ENCODE measurements at regions not wholly inside any gene's neighbourhood (a gene's known extent, or its start where the extent isn't known, plus 50 kb on each side); places are given as distances from the start of the nearest gene placed in this dataset.
"Not testable (repeated sequence)": the region's sequence is repeated elsewhere in the genome, so short reads cannot be mapped to it uniquely, and the experiment has no call there.

- Mint-ChIP-seq H3K27me3 (no peaks in the 10 kb centered on the region), H3K27ac (no peak overlapping the region), H3K4me3 (no peak overlapping the region), H3K9me3 (no peaks in the 10 kb centered on the region), H3K4me1 (no peaks in the 10 kb centered on the region)
- no peak for ATAC-seq
- no peak for DNase-seq
Measured at GRCh38 chr5:83001796-83002381, 75.3 kb downstream of the TMEM167A start.

DNA sequence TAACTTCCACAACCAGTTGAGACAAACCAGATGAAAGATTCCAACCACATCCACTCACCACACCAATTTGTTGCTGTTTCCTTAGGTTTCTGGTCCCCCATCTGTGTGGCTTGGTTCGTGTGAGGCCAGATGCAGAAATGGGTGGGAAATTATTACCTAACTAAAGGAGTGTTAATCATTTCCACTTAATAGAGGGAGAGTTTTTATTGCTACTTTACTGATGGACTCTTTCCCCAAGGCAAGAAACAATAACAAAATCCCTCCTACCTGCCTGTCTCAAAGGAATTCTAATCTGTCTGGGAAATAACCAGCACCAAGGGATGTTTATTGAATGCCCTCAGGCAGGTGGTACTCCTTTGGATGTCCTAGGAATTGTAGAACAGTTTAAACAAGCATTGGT is 76.3 kb downstream of the TMEM167A start:
- ATAC-seq (no peak), DNase-seq (no peak)
- Mint-ChIP-seq H3K4me1 (no peaks in the 10 kb centered on the region), H3K9me3 (no peaks in the 10 kb centered on the region), H3K27ac (no peak overlapping the region), H3K4me3 (no peak overlapping the region), H3K27me3 (no peaks in the 10 kb centered on the region)

GRCh38 chr5:83000428-83000827 is 76.8 kb downstream of the TMEM167A start:
- H3K9me3 Mint-ChIP-seq: no peaks in the 10 kb centered on the region
- no peaks in the 10 kb centered on the region for H3K27me3 Mint-ChIP-seq
- no peak for ATAC-seq

GRCh38 chr5:82993416-82993815 is 83.8 kb downstream of the TMEM167A start:
- no peaks in the 10 kb centered on the region for H3K4me1 Mint-ChIP-seq
- no peak for DNase-seq

More at GRCh38 chr5:83000428-83000827, 76.8 kb downstream of the TMEM167A start:
- Mint-ChIP-seq H3K27ac (no peak overlapping the region), H3K4me1 (no peaks in the 10 kb centered on the region), H3K4me3 (no peak overlapping the region)
- no peak for DNase-seq

GRCh38 chr5:82992646-82993045 is 84.5 kb downstream of the TMEM167A start:
- ATAC-seq: no peak
- Mint-ChIP-seq H3K27me3 (no peaks in the 10 kb centered on the region), H3K9me3 (no peaks in the 10 kb centered on the region), H3K27ac (no peak overlapping the region), H3K4me1 (no peaks in the 10 kb centered on the region), H3K4me3 (no peak overlapping the region)
- DNase-seq: no peak

More at GRCh38 chr5:82993416-82993815, 83.8 kb downstream of the TMEM167A start:
- Mint-ChIP-seq H3K27me3 (no peaks in the 10 kb centered on the region), H3K4me3 (no peak overlapping the region), H3K27ac (no peak overlapping the region), H3K9me3 (no peaks in the 10 kb centered on the region)
- no peak for ATAC-seq

DNA sequence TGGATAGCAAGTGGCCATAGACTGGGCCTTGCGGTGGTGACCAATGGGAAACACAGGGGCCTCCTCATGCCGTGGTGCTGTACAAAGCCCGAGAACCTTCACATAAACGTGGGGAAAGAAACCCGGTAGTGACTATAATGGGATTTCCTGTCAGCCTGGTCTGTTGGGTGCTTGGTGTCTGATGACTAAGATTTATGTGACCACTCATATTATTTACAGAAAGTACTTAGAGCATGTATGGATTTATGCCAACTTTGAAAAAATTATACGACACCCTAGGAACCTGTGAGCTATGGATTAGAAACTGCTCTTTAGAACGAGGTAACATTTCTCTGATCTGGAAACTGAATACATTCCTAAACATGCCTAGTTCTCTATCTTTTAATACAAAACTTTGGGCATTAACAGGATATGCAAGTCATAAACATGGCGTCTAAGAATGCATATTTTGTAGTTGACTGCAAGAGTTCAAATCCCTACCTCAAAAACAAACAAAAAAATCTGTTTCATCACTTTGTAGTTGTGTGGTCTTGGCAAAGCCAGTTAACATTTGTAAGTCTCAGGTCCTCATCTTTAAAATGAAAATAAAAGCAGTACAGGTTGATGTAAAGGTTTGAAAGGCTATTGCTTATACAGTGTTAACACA is 85.4 kb downstream of the TMEM167A start:
- H3K27ac Mint-ChIP-seq: no peak overlapping the region

DNA sequence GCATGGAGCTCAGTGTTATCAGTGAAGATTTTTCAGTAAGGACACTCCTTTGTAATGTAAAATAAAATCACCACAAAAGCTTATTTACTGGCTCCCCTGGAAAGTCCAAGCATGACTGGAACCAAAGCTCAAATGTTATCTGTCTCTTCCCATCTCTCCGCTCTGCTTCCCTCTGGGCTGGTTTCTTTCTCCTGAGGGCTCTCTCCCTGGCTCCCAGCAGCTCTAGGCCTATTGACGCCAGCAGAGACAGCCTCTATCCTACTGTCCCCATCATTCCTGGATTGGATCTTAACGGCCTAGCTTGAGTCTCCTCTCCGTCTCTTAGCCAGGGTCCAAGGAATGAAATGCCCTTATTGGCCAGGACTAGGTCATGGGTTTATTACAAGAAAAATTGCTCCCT is 86.1 kb downstream of the TMEM167A start:
- Mint-ChIP-seq H3K4me3 (no peak overlapping the region), H3K27me3 (no peaks in the 10 kb centered on the region), H3K27ac (no peak overlapping the region), H3K9me3 (no peaks in the 10 kb centered on the region), H3K4me1 (no peaks in the 10 kb centered on the region)
- no peak for DNase-seq
- ATAC-seq: no peak

More for the DNA sequence above, 85.4 kb downstream of the TMEM167A start:
- Mint-ChIP-seq H3K4me1 (no peaks in the 10 kb centered on the region), H3K4me3 (no peak overlapping the region), H3K27me3 (no peaks in the 10 kb centered on the region), H3K9me3 (no peaks in the 10 kb centered on the region)
- ATAC-seq (no peak), DNase-seq (no peak)

- H3K27me3 Mint-ChIP-seq: peaks cover 6% of the 10 kb centered on the region
Measured at GRCh38 chr5:82987188-82987587, 90.0 kb downstream of the TMEM167A start.

DNA sequence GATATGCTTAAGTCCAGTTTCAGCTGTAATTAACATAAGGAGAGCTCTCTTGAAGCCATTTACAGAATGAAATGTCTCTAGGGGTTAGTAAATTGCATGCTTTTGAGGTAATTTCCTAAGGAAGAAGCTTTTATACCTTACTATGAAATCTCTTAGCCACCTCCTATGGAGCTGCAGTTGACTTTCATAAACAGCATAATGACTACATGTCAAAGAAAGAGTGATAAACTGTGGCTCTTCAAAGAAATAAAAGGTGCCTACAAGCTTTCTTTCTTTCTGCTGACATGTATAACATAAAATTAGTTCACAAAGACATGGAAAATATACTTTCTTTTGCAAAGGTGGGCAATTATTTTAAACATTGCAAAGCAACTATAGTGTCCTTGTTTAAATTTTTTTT is 90.8 kb downstream of the TMEM167A start:
- DNase-seq (no peak), ATAC-seq (no peak)
- H3K4me1 Mint-ChIP-seq: no peaks in the 10 kb centered on the region
- peaks cover 0 to 7% of the 10 kb centered on the region in 2 donors for H3K9me3 Mint-ChIP-seq
- H3K27me3 Mint-ChIP-seq: peaks cover 8% of the 10 kb centered on the region
- no peak overlapping the region for H3K4me3 Mint-ChIP-seq
- no peak overlapping the region for H3K27ac Mint-ChIP-seq

More at GRCh38 chr5:82987188-82987587, 90.0 kb downstream of the TMEM167A start:
- DNase-seq: no peak
- H3K4me3 Mint-ChIP-seq: no peak overlapping the region
- no peak for ATAC-seq
- H3K4me1 Mint-ChIP-seq: no peaks in the 10 kb centered on the region
- H3K9me3 Mint-ChIP-seq: peaks cover 0 to 6% of the 10 kb centered on the region in 2 donors
- H3K27ac Mint-ChIP-seq: no peak overlapping the region

- Mint-ChIP-seq H3K9me3 (peaks cover 0 to 7% of the 10 kb centered on the region in 2 donors), H3K4me3 (no peak overlapping the region), H3K27ac (no peak overlapping the region), H3K4me1 (no peaks in the 10 kb centered on the region), H3K27me3 (peaks cover 8% of the 10 kb centered on the region)
- DNase-seq (no peak), ATAC-seq (no peak)
Measured at GRCh38 chr5:82985763-82986162, 91.4 kb downstream of the TMEM167A start.

DNA sequence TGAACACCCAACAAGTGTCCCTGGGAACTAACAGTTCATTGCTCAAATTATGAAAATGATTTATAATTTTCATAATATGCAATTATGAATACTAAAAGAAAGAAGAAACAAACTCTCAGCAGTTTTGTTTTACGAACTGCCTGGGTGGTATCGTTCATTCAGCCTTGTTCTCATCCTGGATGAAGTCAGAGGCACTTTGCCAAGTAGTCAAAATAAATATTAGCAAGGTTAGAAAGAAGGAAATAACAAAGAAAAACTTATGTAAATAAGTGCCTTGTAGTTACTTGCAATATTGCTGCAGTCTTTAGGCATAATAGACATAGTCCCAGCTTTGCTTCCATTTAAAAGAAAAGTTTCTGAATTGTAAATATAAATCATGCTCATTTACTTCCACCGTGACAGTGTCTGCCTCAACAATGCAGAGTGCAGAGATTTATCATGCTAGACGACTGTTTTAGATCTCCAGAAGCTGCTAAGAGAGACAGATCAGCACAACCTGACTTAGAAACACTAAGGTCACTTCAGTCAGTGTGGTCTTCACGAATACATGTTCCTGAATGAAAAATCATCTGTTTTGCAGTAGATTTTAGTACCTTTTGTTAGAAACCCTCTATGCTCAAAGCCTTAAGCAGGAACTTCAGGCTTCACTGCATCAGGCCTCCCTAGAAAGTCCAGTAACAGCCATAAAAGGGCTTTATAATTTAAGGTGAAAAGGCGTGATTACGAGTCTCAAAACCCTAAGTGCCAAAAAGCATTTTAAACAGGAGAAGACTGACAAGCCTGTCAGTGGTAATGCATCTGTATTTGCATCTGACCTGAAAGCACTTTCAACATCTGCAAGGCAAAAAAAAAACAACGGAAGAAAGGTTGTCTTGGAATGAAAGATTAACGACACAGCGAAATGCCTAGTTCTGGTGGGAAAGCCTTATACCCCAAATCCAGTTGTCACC is 92.1 kb downstream of the TMEM167A start:
- Mint-ChIP-seq H3K9me3 (peaks cover 0 to 9% of the 10 kb centered on the region in 2 donors), H3K27ac (no peak overlapping the region), H3K4me1 (no peaks in the 10 kb centered on the region), H3K4me3 (no peak overlapping the region), H3K27me3 (peaks cover 8% of the 10 kb centered on the region)
- no peak for ATAC-seq
- no peak for DNase-seq

DNA sequence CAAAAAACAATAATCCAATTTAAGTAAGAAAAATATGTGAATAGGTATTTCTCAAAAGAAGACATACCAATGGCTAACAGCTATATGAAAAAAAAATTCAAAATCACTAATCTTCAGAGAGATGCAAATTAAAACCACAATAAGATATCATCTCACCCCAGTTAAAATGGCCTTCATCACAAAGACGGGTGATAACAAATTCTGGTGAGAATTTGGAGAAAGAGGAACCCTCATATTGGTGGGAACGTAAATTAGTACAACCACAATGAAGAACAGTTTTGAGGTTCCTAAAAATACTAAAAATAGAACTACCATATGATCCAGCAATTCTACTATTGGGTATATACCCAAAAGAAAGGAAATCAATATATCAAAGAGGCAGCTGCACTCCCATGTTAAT is 94.3 kb downstream of the TMEM167A start:
- Mint-ChIP-seq H3K4me3 (no peak overlapping the region), H3K4me1 (no peaks in the 10 kb centered on the region), H3K27me3 (peaks cover 20% of the 10 kb centered on the region), H3K9me3 (peaks cover 0 to 21% of the 10 kb centered on the region in 2 donors), H3K27ac (no peak overlapping the region)
- ATAC-seq (no peak), DNase-seq (no peak)

DNA sequence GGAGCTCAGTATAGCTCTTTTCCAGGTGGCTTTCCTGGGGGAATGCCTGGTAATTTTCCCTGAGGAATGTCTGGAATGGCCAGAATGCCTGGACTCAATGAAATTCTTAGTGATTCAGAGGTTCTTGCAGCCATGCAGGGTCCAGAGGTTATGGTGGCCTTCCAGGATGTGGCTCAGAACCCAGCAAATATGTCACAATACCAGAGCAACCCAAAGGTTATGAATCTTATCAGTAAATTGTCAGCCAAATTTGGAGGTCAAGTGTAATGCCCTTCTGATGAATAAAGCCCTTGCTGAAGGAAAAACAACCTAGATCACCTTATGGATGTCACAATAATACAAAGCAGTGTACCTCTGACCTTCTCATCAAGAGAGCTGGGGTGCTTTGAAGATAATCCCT is 100.3 kb downstream of the TMEM167A start:
- H3K4me3 Mint-ChIP-seq, ATAC-seq, H3K27ac Mint-ChIP-seq, H3K4me1 Mint-ChIP-seq, DNase-seq: not testable (repeated sequence)
- Mint-ChIP-seq H3K9me3 (peaks cover 24 to 42% of the 10 kb centered on the region in 2 donors), H3K27me3 (peaks cover 13% of the 10 kb centered on the region)

GRCh38 chr5:82975812-82976211 is 101.4 kb downstream of the TMEM167A start:
- Mint-ChIP-seq H3K4me3 (no peak overlapping the region), H3K9me3 (peaks cover 24 to 50% of the 10 kb centered on the region in 2 donors), H3K4me1 (no peaks in the 10 kb centered on the region), H3K27ac (peak overlapping the region in 1 of 2 donors; percentile 64), H3K27me3 (peaks cover 13% of the 10 kb centered on the region)
- DNase-seq (peak in 1 of 2 donors; percentile 14), ATAC-seq (no peak)

- Mint-ChIP-seq H3K4me1 (no peaks in the 10 kb centered on the region), H3K27me3 (peaks cover 13% of the 10 kb centered on the region), H3K4me3 (no peak overlapping the region), H3K9me3 (peaks cover 25 to 50% of the 10 kb centered on the region in 2 donors), H3K27ac (no peak overlapping the region)
- ATAC-seq: no peak
- DNase-seq: peak in 1 of 2 donors; percentile 3
Measured at GRCh38 chr5:82975396-82975795, 101.8 kb downstream of the TMEM167A start.

DNA sequence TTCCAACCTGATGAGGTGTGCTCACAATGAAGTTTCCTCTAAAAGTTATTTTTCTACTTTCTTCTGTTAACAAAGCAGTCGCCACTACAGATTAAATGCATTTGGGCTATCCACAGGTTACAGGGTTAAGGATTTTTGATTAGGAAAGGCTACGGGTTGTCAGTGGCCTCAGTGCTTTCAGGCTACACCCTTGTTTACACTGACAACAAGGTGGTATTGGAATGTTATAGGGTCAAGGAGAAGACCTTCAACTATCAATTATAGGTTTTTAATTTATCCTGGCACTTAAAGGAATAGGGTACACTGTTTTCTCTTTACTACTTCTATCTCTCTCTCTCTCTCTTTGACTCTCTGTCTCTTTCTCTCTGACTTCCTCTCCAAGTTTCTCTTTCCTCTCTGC is 102.8 kb downstream of the TMEM167A start:
- peaks cover 30 to 44% of the 10 kb centered on the region in 2 donors for H3K9me3 Mint-ChIP-seq

More for the DNA sequence above, 102.8 kb downstream of the TMEM167A start:
- not testable (repeated sequence) for H3K27me3 Mint-ChIP-seq, DNase-seq, ATAC-seq, H3K4me3 Mint-ChIP-seq, H3K4me1 Mint-ChIP-seq
- peak overlapping the region in 1 of 2 donors; percentile 8 for H3K27ac Mint-ChIP-seq

Measured in stimulated activated naive CD8-positive, alpha-beta T cell treated with anti-CD3 and anti-CD28 coated beads, Interleukin-15, amount 100 ng/mL, for 72 hours (primary cell).